ENCODE measurements at regions not wholly inside any gene's neighbourhood (a gene's known extent, or its start where the extent isn't known, plus 50 kb on each side); places are given as distances from the start of the nearest gene placed in this dataset.

GRCh38 chr18:38923126-38923525 is 1357.5 kb upstream of the CELF4 start:
- Histone ChIP-seq H3K27ac (no peak overlapping the region), H3K4me1 (no peaks in the 10 kb centered on the region), H3K27me3 (no peaks in the 10 kb centered on the region), H3K9me3 (no peaks in the 10 kb centered on the region), H3K4me3 (no peak overlapping the region), H3K36me3 (ENCODE audit: low read depth, missing control alignments) (no peaks in the 10 kb centered on the region)
- no peak for DNase-seq
- intact Hi-C loops (cut with DNase I; ENCODE audit: low total_unique reads): no loop called here
- no peak for TF ChIP-seq POLR2A (IDR thresholded peaks at IDR 0.05)
- no peak for TF ChIP-seq CTCF (IDR thresholded peaks at IDR 0.05)
- WGBS, 2 donors: 88 to 100% methylated on average over 1 of the region's 1 CpG

DNA sequence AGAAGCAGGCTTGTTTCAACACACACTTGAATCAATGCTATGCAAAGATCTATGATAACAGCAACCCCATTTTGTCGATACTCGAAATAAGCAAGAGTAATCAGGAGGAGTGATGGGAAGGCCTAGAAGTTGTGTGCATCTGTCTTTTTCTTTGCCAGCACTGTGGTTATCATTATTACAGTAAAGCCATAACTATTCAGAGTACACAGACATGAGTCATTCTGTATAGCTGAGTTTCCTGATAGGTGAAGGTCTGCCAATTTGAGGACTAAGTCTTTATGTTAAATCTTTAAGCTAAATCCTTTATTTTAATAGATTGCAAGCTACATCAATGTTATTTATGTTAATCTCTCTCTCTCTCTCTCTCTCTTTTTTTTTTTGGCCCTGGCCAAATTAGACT is 1344.4 kb upstream of the CELF4 start:
- 81 to 89% methylated on average over 2 of the region's 2 CpGs for WGBS, 2 donors
- Histone ChIP-seq H3K27ac (no peak overlapping the region), H3K4me1 (no peaks in the 10 kb centered on the region), H3K36me3 (ENCODE audit: low read depth, missing control alignments) (no peaks in the 10 kb centered on the region), H3K4me3 (no peak overlapping the region), H3K9me3 (no peaks in the 10 kb centered on the region), H3K27me3 (no peaks in the 10 kb centered on the region)
- intact Hi-C loops (cut with DNase I; ENCODE audit: low total_unique reads): no loop called here
- no peak for TF ChIP-seq POLR2A (IDR thresholded peaks at IDR 0.05)
- DNase-seq: no peak

DNA sequence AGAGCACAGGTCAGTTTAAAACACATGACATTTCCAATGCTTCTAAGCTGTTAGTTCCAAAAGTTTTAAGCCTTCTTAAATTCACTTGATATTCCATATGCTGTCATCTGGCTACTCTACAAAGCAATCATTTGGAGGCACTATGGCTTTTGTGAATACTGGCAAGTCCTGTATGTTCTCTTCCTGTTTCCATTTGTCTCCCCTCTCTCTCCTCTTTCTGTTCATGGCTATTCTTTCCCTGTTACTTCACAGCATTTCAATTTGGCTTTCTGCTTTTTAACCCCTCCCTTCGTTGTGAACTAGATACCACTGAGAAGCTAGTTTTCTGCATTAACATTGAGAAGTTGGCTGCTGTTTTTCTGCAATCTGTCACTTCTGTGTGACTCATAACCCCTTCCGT is 1337.2 kb upstream of the CELF4 start:
- H3K4me3 ChIP-seq: no peak overlapping the region

GRCh38 chr18:38900445-38900844 is 1334.8 kb upstream of the CELF4 start:
- TF ChIP-seq POLR2A (IDR thresholded peaks at IDR 0.05): no peak
- TF ChIP-seq CTCF (IDR thresholded peaks at IDR 0.05): no peak
- Histone ChIP-seq H3K27me3 (no peaks in the 10 kb centered on the region), H3K4me3 (no peak overlapping the region), H3K27ac (no peak overlapping the region), H3K4me1 (no peaks in the 10 kb centered on the region), H3K36me3 (ENCODE audit: low read depth, missing control alignments) (no peaks in the 10 kb centered on the region), H3K9me3 (no peaks in the 10 kb centered on the region)
- DNase-seq: no peak
- intact Hi-C loops (cut with DNase I; ENCODE audit: low total_unique reads): no loop called here
- WGBS, 2 donors: 74 to 81% methylated on average over 4 of the region's 4 CpGs

More for the DNA sequence above, 1337.2 kb upstream of the CELF4 start:
- no peak for TF ChIP-seq POLR2A (IDR thresholded peaks at IDR 0.05)
- no peak for TF ChIP-seq CTCF (IDR thresholded peaks at IDR 0.05)
- no peaks in the 10 kb centered on the region for H3K36me3 ChIP-seq (ENCODE audit: low read depth, missing control alignments)
- no peak for DNase-seq
- no peaks in the 10 kb centered on the region for H3K27me3 ChIP-seq
- 37 to 60% methylated on average over 2 of the region's 2 CpGs for WGBS, 2 donors
- intact Hi-C loops (cut with DNase I; ENCODE audit: low total_unique reads): no loop called here
- H3K9me3 ChIP-seq: no peaks in the 10 kb centered on the region
- H3K4me1 ChIP-seq: no peaks in the 10 kb centered on the region
- H3K27ac ChIP-seq: no peak overlapping the region

GRCh38 chr18:38900031-38900430 is 1334.4 kb upstream of the CELF4 start:
- no peak for DNase-seq
- H3K27me3 ChIP-seq: no peaks in the 10 kb centered on the region
- H3K4me1 ChIP-seq: no peaks in the 10 kb centered on the region
- no peak overlapping the region for H3K27ac ChIP-seq
- no peaks in the 10 kb centered on the region for H3K9me3 ChIP-seq
- H3K4me3 ChIP-seq: no peak overlapping the region
- WGBS, 2 donors: 88 to 95% methylated on average over 2 of the region's 2 CpGs
- no peak for TF ChIP-seq CTCF (IDR thresholded peaks at IDR 0.05)
- no peak for TF ChIP-seq POLR2A (IDR thresholded peaks at IDR 0.05)
- intact Hi-C loops (cut with DNase I; ENCODE audit: low total_unique reads): no loop called here
- no peaks in the 10 kb centered on the region for H3K36me3 ChIP-seq (ENCODE audit: low read depth, missing control alignments)

Measured in testis (tissue), 2 donors.